ENCODE measurements at regions not wholly inside any gene's neighbourhood (a gene's known extent, or its start where the extent isn't known, plus 50 kb on each side); places are given as distances from the start of the nearest gene placed in this dataset.

GRCh38 chr7:121486590-121486989, 90.5 kb upstream of the FAM3C start:
- H3K4me3 ChIP-seq (ENCODE audit: low read depth, low read length): no peak overlapping the region
- TF ChIP-seq, protein P1, sequence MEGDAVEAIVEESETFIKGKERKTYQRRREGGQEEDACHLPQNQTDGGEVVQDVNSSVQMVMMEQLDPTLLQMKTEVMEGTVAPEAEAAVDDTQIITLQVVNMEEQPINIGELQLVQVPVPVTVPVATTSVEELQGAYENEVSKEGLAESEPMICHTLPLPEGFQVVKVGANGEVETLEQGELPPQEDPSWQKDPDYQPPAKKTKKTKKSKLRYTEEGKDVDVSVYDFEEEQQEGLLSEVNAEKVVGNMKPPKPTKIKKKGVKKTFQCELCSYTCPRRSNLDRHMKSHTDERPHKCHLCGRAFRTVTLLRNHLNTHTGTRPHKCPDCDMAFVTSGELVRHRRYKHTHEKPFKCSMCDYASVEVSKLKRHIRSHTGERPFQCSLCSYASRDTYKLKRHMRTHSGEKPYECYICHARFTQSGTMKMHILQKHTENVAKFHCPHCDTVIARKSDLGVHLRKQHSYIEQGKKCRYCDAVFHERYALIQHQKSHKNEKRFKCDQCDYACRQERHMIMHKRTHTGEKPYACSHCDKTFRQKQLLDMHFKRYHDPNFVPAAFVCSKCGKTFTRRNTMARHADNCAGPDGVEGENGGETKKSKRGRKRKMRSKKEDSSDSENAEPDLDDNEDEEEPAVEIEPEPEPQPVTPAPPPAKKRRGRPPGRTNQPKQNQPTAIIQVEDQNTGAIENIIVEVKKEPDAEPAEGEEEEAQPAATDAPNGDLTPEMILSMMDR (IDR thresholded peaks at IDR 0.05; ENCODE audit: borderline replicate concordance, insufficient read depth, low read depth, low read length): no peak

DNA sequence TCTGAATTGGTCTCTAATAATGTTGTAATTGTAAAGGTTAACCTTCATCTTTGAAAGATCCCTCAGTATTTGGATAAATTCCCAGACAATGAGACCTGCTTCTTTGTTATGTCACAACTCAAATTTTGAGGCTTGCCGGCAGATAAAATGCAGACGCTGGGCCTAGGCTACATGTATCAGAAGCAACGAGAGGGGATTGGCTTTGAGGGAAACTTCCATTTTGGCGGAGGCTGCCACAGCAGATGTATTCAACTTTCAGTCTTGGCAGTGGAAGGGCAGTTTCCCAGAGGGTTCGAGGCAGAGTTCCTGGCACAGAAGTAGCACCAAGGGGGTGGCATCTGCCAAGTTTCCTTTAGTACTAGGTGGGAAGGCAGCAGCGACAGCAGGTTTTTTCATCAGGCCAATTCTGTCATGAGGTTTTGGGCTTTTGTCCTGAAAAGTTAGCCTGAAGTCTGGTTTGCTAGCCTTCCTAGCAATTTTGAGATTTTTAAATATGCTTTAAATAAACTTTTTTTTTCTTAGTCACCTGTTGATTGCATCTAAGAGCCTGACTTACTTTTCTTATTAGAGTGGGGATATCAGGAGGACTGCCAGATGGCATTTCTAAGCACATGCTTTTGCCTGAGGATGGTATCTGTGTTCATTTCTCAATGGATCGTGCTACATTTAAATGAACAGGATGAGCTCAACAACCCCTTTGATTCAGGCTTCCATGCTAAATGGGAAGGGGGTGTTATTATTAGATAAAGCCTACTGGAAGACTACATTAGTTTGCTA, 89.5 kb upstream of the FAM3C start:
- TF ChIP-seq, protein P1 (IDR thresholded peaks at IDR 0.05; ENCODE audit: borderline replicate concordance, insufficient read depth, low read depth, low read length): no peak
- no peak overlapping the region for H3K4me3 ChIP-seq (ENCODE audit: low read depth, low read length)

- no peak overlapping the region for H3K4me3 ChIP-seq (ENCODE audit: low read depth, low read length)
- TF ChIP-seq, protein P1 (IDR thresholded peaks at IDR 0.05; ENCODE audit: borderline replicate concordance, insufficient read depth, low read depth, low read length): no peak
These were observed 88.1 kb upstream of the FAM3C start for GRCh38 chr7:121484089-121484763.

- H3K4me3 ChIP-seq (ENCODE audit: low read depth, low read length): no peak overlapping the region
- TF ChIP-seq, protein P1 (IDR thresholded peaks at IDR 0.05; ENCODE audit: borderline replicate concordance, insufficient read depth, low read depth, low read length): no peak
These were observed 84.6 kb upstream of the FAM3C start for GRCh38 chr7:121480566-121481335.

DNA sequence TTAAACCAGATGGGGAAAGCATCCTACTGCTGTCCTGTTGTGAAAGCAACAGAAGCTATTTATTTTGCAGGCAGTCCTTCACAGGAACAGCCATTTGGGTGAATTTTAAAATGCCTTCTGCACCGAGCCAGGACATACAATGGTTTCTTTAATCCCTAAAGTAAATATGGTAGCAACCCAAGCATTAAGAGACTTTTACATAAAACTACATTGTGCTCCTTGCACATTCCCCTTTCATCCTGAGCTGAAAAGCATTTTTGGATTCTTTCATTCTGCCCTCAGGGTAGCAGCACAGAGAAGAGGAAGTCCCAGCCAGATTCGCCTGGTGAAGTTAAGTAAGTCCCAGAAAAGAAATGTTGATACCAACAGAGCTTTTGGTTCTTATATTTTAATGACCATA, 84.0 kb upstream of the FAM3C start:
- TF ChIP-seq, protein P1 (IDR thresholded peaks at IDR 0.05; ENCODE audit: borderline replicate concordance, insufficient read depth, low read depth, low read length): no peak
- H3K4me3 ChIP-seq (ENCODE audit: low read depth, low read length): no peak overlapping the region

- H3K4me3 ChIP-seq (ENCODE audit: low read depth, low read length): no peak overlapping the region
- TF ChIP-seq, protein P1 (IDR thresholded peaks at IDR 0.05; ENCODE audit: borderline replicate concordance, insufficient read depth, low read depth, low read length): no peak
These were observed 83.4 kb upstream of the FAM3C start for GRCh38 chr7:121479466-121479865.
